ENCODE measurements at regions not wholly inside any gene's neighbourhood (a gene's known extent, or its start where the extent isn't known, plus 50 kb on each side); places are given as distances from the start of the nearest gene placed in this dataset.
A peak's percentile ranks its signal among the peaks of the same experiment; 100 is the strongest.

GRCh38 chr21:39105836-39106235, 77.4 kb downstream of the PSMG1 start:
- no peak for DNase-seq (ENCODE audit: low read depth)

GRCh38 chr21:39105341-39105765, 77.9 kb downstream of the PSMG1 start:
- no peak for DNase-seq (ENCODE audit: low read depth)

- DNase-seq (ENCODE audit: low read depth), result no peak
These were observed 78.3 kb downstream of the PSMG1 start for GRCh38 chr21:39104911-39105310.

GRCh38 chr21:39103689-39104088, 79.6 kb downstream of the PSMG1 start:
- no peak for DNase-seq (ENCODE audit: low read depth)

- no peak for DNase-seq (ENCODE audit: low read depth)
These were observed 83.4 kb downstream of the PSMG1 start for GRCh38 chr21:39099859-39100258.

GRCh38 chr21:39098696-39099200, 84.5 kb downstream of the PSMG1 start:
- no peak for DNase-seq (ENCODE audit: low read depth)

GRCh38 chr21:39097981-39098380, 85.3 kb downstream of the PSMG1 start:
- no peak for DNase-seq (ENCODE audit: low read depth)

- DNase-seq (ENCODE audit: low read depth), result no peak
These were observed 85.9 kb downstream of the PSMG1 start for GRCh38 chr21:39097335-39097861.

- DNase-seq (ENCODE audit: low read depth), result no peak
These were observed 86.5 kb downstream of the PSMG1 start for GRCh38 chr21:39096754-39097153.

GRCh38 chr21:39095681-39096080, 87.6 kb downstream of the PSMG1 start:
- no peak for DNase-seq (ENCODE audit: low read depth)

- DNase-seq (ENCODE audit: low read depth), result no peak
These were observed 88.2 kb downstream of the PSMG1 start for GRCh38 chr21:39094847-39095579.

- no peak for DNase-seq (ENCODE audit: low read depth)
These were observed 89.0 kb downstream of the PSMG1 start for GRCh38 chr21:39094087-39094780.

- no peak for DNase-seq (ENCODE audit: low read depth)
These were observed 89.7 kb downstream of the PSMG1 start for GRCh38 chr21:39093526-39093925.

GRCh38 chr21:39088831-39089380, 94.3 kb downstream of the PSMG1 start:
- DNase-seq (ENCODE audit: low read depth), result peak; percentile 4

GRCh38 chr21:39088031-39088370, 95.2 kb downstream of the PSMG1 start:
- DNase-seq (ENCODE audit: low read depth), result no peak

GRCh38 chr21:39087238-39088030, 95.8 kb downstream of the PSMG1 start:
- DNase-seq (ENCODE audit: low read depth), result no peak

GRCh38 chr21:39086547-39086946, 96.7 kb downstream of the PSMG1 start:
- no peak for DNase-seq (ENCODE audit: low read depth)

- DNase-seq (ENCODE audit: low read depth), result no peak
These were observed 97.3 kb downstream of the PSMG1 start for GRCh38 chr21:39085843-39086405.

GRCh38 chr21:39084979-39085729, 98.1 kb downstream of the PSMG1 start:
- no peak for DNase-seq (ENCODE audit: low read depth)

GRCh38 chr21:39084073-39084472, 99.2 kb downstream of the PSMG1 start:
- DNase-seq (ENCODE audit: low read depth), result no peak
